ENCODE measurements at regions not wholly inside any gene's neighbourhood (a gene's known extent, or its start where the extent isn't known, plus 50 kb on each side); places are given as distances from the start of the nearest gene placed in this dataset.

GRCh38 chr5:133780619-133781280 lies 168.4 kb upstream of the FSTL4 start:
- no peak overlapping the region for H3K4me3 ChIP-seq
- no peaks in the 10 kb centered on the region for H3K9me3 ChIP-seq
- H3K27me3 ChIP-seq: no peaks in the 10 kb centered on the region
- intact Hi-C loops (cut with DNase I; ENCODE audit: low total_unique reads): no loop called here
- no peak for DNase-seq
- in situ Hi-C loops (cut with MboI; ENCODE audit: low pct_ligation_motif_present in 1 of 4, low pct_unique_long_range_greater_than_20kb in 1 of 4, low sequenced_read_pairs in 3 of 4): no loop called here
- TF ChIP-seq EP300 (IDR thresholded peaks at IDR 0.05; ENCODE audit: low read depth): no peak
- no peak for TF ChIP-seq POLR2AphosphoS5 (IDR thresholded peaks at IDR 0.05)
- no peak for TF ChIP-seq POLR2A (IDR thresholded peaks at IDR 0.05)
- 93% methylated on average over 8 of the region's 8 CpGs; no CpG with 5 or more reads in 1 of the 2 donors for WGBS, 2 donors (ENCODE audit: low coverage in 1 of 2)
- no peak overlapping the region for H3K27ac ChIP-seq
- no peaks in the 10 kb centered on the region for H3K36me3 ChIP-seq
- H3K4me1 ChIP-seq: no peaks in the 10 kb centered on the region

- Histone ChIP-seq H3K9me3 (no peaks in the 10 kb centered on the region), H3K4me3 (no peak overlapping the region), H3K36me3 (no peaks in the 10 kb centered on the region), H3K4me1 (no peaks in the 10 kb centered on the region), H3K27ac (no peak overlapping the region), H3K27me3 (no peaks in the 10 kb centered on the region)
- DNase-seq: no peak
- 76 to 91% methylated on average over 5 to 8 of the region's 8 CpGs for WGBS, 2 donors (ENCODE audit: low coverage in 1 of 2)
- intact Hi-C loops (cut with DNase I; ENCODE audit: low total_unique reads) (no loop called here), in situ Hi-C loops (cut with MboI; ENCODE audit: low pct_ligation_motif_present in 1 of 4, low pct_unique_long_range_greater_than_20kb in 1 of 4, low sequenced_read_pairs in 3 of 4) (no loop called here)
- no peak for TF ChIP-seq EP300 (IDR thresholded peaks at IDR 0.05; ENCODE audit: low read depth)
- TF ChIP-seq POLR2AphosphoS5 (IDR thresholded peaks at IDR 0.05): no peak
- TF ChIP-seq POLR2A (IDR thresholded peaks at IDR 0.05): no peak
- no peak for TF ChIP-seq CTCF (IDR thresholded peaks at IDR 0.05)
Measured at GRCh38 chr5:133779828-133780475, 167.6 kb upstream of the FSTL4 start.

- Histone ChIP-seq H3K4me3 (no peak overlapping the region), H3K9me3 (no peaks in the 10 kb centered on the region), H3K27ac (no peak overlapping the region), H3K27me3 (no peaks in the 10 kb centered on the region), H3K4me1 (no peaks in the 10 kb centered on the region), H3K36me3 (no peaks in the 10 kb centered on the region)
- in situ Hi-C loops (cut with MboI; ENCODE audit: low pct_ligation_motif_present in 1 of 4, low pct_unique_long_range_greater_than_20kb in 1 of 4, low sequenced_read_pairs in 3 of 4): no loop called here
- TF ChIP-seq POLR2AphosphoS5 (IDR thresholded peaks at IDR 0.05): no peak
- TF ChIP-seq POLR2A (IDR thresholded peaks at IDR 0.05): no peak
- no peak for TF ChIP-seq EP300 (IDR thresholded peaks at IDR 0.05; ENCODE audit: low read depth)
- TF ChIP-seq CTCF (IDR thresholded peaks at IDR 0.05): no peak
- 94% methylated on average over 4 of the region's 5 CpGs; no CpG with 5 or more reads in 1 of the 2 donors for WGBS, 2 donors (ENCODE audit: low coverage in 1 of 2)
- no peak for DNase-seq
- intact Hi-C loops (cut with DNase I; ENCODE audit: low total_unique reads): no loop called here
Measured at GRCh38 chr5:133778636-133779035, 166.3 kb upstream of the FSTL4 start.

GRCh38 chr5:133777951-133778350 lies 165.6 kb upstream of the FSTL4 start:
- Histone ChIP-seq H3K27me3 (no peaks in the 10 kb centered on the region), H3K36me3 (no peaks in the 10 kb centered on the region), H3K4me3 (no peak overlapping the region), H3K9me3 (no peaks in the 10 kb centered on the region), H3K27ac (no peak overlapping the region), H3K4me1 (no peaks in the 10 kb centered on the region)
- intact Hi-C loops (cut with DNase I; ENCODE audit: low total_unique reads) (no loop called here), in situ Hi-C loops (cut with MboI; ENCODE audit: low pct_ligation_motif_present in 1 of 4, low pct_unique_long_range_greater_than_20kb in 1 of 4, low sequenced_read_pairs in 3 of 4) (no loop called here)
- WGBS, 2 donors (ENCODE audit: low coverage in 1 of 2): 48 to 86% methylated on average over 1 to 3 of the region's 3 CpGs
- TF ChIP-seq CTCF (IDR thresholded peaks at IDR 0.05): no peak
- no peak for DNase-seq
